Mesodermal cell (in vitro differentiated cells): ENCODE measurements at regions not wholly inside any gene's neighbourhood (a gene's known extent, or its start where the extent isn't known, plus 50 kb on each side); places are given as distances from the start of the nearest gene placed in this dataset.
"Not testable (repeated sequence)": the region's sequence is repeated elsewhere in the genome, so short reads cannot be mapped to it uniquely, and the experiment has no call there.

Experiments
- H3K27ac ChIP-seq: 2 replicates; pipeline ENCODE4 v1.7.0; 2013; ENCODE audit warnings: mild to moderate bottlenecking, low read depth, low read length, moderate library complexity; ENCODE audit not compliant: severe bottlenecking
- H3K36me3 ChIP-seq: 2 replicates; pipeline ENCODE4 v1.7.1; 2013; ENCODE audit warnings: mild to moderate bottlenecking, low read length, moderate library complexity; ENCODE audit not compliant: control insufficient read depth, insufficient read depth
- H3K4me1 ChIP-seq: one replicate; pipeline ENCODE4 v1.7.1; 2013; ENCODE audit warnings: mild to moderate bottlenecking, low read length; ENCODE audit not compliant: insufficient read depth, control insufficient read depth, poor library complexity, severe bottlenecking
- H3K4me3 ChIP-seq: 2 replicates; pipeline ENCODE4 v1.7.0; 2013; ENCODE audit warnings: low read length, control low read depth, mild to moderate bottlenecking; ENCODE audit not compliant: insufficient read depth, poor library complexity, severe bottlenecking; ENCODE audit errors: extremely low read depth
- H3K9me3 ChIP-seq: 2 replicates; pipeline ENCODE4 v1.7.1; 2013; ENCODE audit warnings: mild to moderate bottlenecking, low read length, moderate library complexity; ENCODE audit not compliant: control insufficient read depth
- WGBS, 2 experiments: methylation state at CpG; one replicate each; pipeline ENCODE4 v1.1.5; 2013; ENCODE audit warnings: missing lambda C conversion rate in 2 of 2; ENCODE audit not compliant: insufficient coverage in 2 of 2; 5-methylcytosine and 5-hydroxymethylcytosine counted together

- H3K4me1 ChIP-seq = peaks cover 27% of the 10 kb centered on the region
- 67 to 68% methylated on average over 16 to 26 of the region's 33 CpGs for WGBS, 2 experiments
- H3K4me3 ChIP-seq = no peak overlapping the region
- no peaks in the 10 kb centered on the region for H3K36me3 ChIP-seq
- H3K27ac ChIP-seq = no peak overlapping the region
- H3K9me3 ChIP-seq = no peaks in the 10 kb centered on the region
Measured at GRCh38 chr9:136603901-136604814, 58.3 kb upstream of the NOTCH1 start.

DNA sequence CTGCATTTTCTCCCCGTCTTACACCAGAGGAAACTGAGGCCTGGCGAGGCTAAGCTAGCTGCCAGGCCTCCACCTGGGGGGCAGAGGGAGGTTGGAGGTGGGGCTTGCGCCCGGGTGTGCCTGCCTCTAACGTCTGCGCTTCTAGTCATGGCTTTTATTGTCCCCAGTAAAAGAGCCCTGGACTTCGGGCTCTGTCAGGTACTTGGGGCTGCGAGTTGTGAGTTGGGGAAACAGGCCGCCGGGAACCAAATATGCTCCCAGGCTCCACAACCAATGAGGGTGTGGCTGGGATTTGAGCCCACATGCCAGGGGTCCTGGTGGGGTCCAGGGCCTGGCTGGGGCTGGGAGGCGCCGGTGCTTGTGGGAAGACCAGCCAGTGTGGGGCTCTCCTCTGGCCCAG lies 57.4 kb upstream of the NOTCH1 start:
- peaks cover 23% of the 10 kb centered on the region for H3K4me1 ChIP-seq
- 91 to 96% methylated on average over 11 to 12 of the region's 12 CpGs for WGBS, 2 experiments
- no peaks in the 10 kb centered on the region for H3K9me3 ChIP-seq
- no peak overlapping the region for H3K27ac ChIP-seq
- no peak overlapping the region for H3K4me3 ChIP-seq
- no peaks in the 10 kb centered on the region for H3K36me3 ChIP-seq

GRCh38 chr9:136602193-136602885 lies 56.5 kb upstream of the NOTCH1 start:
- Histone ChIP-seq H3K9me3 (no peaks in the 10 kb centered on the region), H3K4me3 (no peak overlapping the region), H3K27ac (no peak overlapping the region), H3K4me1 (peaks cover 27% of the 10 kb centered on the region), H3K36me3 (no peaks in the 10 kb centered on the region)
- WGBS, 2 experiments = 71 to 72% methylated on average over 11 to 24 of the region's 28 CpGs

- H3K4me3 ChIP-seq, H3K27ac ChIP-seq, H3K36me3 ChIP-seq, H3K9me3 ChIP-seq: not testable (repeated sequence)
- 96 to 97% methylated on average over 20 to 24 of the region's 31 CpGs for WGBS, 2 experiments
- peaks cover 34% of the 10 kb centered on the region for H3K4me1 ChIP-seq
Measured at GRCh38 chr9:136601250-136601973, 55.6 kb upstream of the NOTCH1 start.

- H3K9me3 ChIP-seq = no peaks in the 10 kb centered on the region
- no peaks in the 10 kb centered on the region for H3K36me3 ChIP-seq
- 56 to 59% methylated on average over 19 to 23 of the region's 29 CpGs for WGBS, 2 experiments
- no peak overlapping the region for H3K4me3 ChIP-seq
- peak overlapping the region; percentile 59 for H3K27ac ChIP-seq
- peaks cover 31% of the 10 kb centered on the region for H3K4me1 ChIP-seq
Measured at GRCh38 chr9:136599811-136600660, 54.2 kb upstream of the NOTCH1 start.

DNA sequence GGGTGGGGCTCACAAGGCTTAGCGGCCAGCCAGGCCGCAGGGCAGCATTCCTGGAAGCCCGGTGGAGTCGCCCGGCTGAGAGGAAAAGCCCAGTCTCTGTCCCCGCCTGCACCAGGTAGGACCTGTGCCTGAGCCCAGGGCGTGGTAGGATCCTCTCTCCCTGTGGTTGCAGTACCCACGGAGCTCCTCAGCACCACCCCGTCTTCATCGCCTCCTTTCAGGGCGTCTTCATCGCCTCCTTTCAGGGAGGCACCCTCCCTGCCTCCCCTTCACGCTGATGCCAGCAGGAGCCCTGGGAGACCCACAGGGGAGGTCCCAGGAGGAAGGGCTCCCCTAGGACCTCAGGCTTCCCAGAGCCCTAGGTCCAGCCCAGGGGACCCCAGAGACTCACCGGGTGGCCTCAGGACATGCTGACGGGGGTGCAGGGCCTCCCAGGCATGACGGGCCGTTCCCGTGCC lies 53.3 kb upstream of the NOTCH1 start:
- Histone ChIP-seq H3K36me3 (no peaks in the 10 kb centered on the region), H3K4me1 (peaks cover 29% of the 10 kb centered on the region), H3K27ac (peak overlapping the region; percentile 59), H3K9me3 (no peaks in the 10 kb centered on the region), H3K4me3 (no peak overlapping the region)
- 87 to 88% methylated on average over 13 to 14 of the region's 18 CpGs for WGBS, 2 experiments

- H3K4me1 ChIP-seq = peaks cover 29% of the 10 kb centered on the region
- 88 to 95% methylated on average over 5 to 12 of the region's 13 CpGs for WGBS, 2 experiments
- H3K27ac ChIP-seq, H3K4me3 ChIP-seq, H3K9me3 ChIP-seq, H3K36me3 ChIP-seq: not testable (repeated sequence)
Measured at GRCh38 chr9:136598390-136599073, 52.7 kb upstream of the NOTCH1 start.

GRCh38 chr9:136597965-136598364 lies 52.1 kb upstream of the NOTCH1 start:
- Histone ChIP-seq H3K4me3 (no peak overlapping the region), H3K27ac (no peak overlapping the region), H3K36me3 (no peaks in the 10 kb centered on the region), H3K9me3 (no peaks in the 10 kb centered on the region), H3K4me1 (peaks cover 29% of the 10 kb centered on the region)
- whole genome bisulfite sequencing, 2 experiments = 90 to 95% methylated on average over 7 to 8 of the region's 9 CpGs

- H3K9me3 ChIP-seq = no peaks in the 10 kb centered on the region
- H3K27ac ChIP-seq = peak overlapping the region; percentile 37
- WGBS, 2 experiments = 89 to 93% methylated on average over 9 to 12 of the region's 13 CpGs
- no peaks in the 10 kb centered on the region for H3K36me3 ChIP-seq
- H3K4me3 ChIP-seq = no peak overlapping the region
- peaks cover 26% of the 10 kb centered on the region for H3K4me1 ChIP-seq
Measured at GRCh38 chr9:136597141-136597885, 51.5 kb upstream of the NOTCH1 start.
